Gastrocnemius medialis (tissue), 4 donors: ENCODE measurements at regions not wholly inside any gene's neighbourhood (a gene's known extent, or its start where the extent isn't known, plus 50 kb on each side); places are given as distances from the start of the nearest gene placed in this dataset.

ENCODE experiments used
- CTCF ChIP-seq, 5 experiments: fragments of 450-650 bp in 3 of 5; fragments of 200-600 bp in 2 of 5; sonication (generic) in 2 of 5; IDR thresholded peaks in 4 of 5; conservative IDR thresholded peaks in 1 of 5; 1 replicate in 4 of 5; 2 replicates in 1 of 5; pipeline ENCODE4 v1.5.1; 2016 to 2019; ENCODE audit warnings: antibody characterized with exemption in 5 of 5, mild to moderate bottlenecking in 3 of 5, moderate library complexity in 3 of 5
- POLR2A ChIP-seq, 2 donors: fragments of 450-650 bp; IDR thresholded peaks; one replicate each; pipeline ENCODE4 v1.6.1; 2017; ENCODE audit warnings: antibody characterized with exemption in 2 of 2, mild to moderate bottlenecking in 2 of 2, moderate library complexity in 2 of 2

- TF ChIP-seq CTCF (IDR thresholded peaks at IDR 0.05 in 4 of 5, conservative IDR thresholded peaks at IDR 0.05 in 1 of 5) (no peak), POLR2A (IDR thresholded peaks at IDR 0.05) (no peak)
Measured at GRCh38 chr20:40558212-40558611, 130.8 kb downstream of the MAFB start.
